ENCODE measurements at regions not wholly inside any gene's neighbourhood (a gene's known extent, or its start where the extent isn't known, plus 50 kb on each side); places are given as distances from the start of the nearest gene placed in this dataset.

- TF ChIP-seq EZH2 (IDR thresholded peaks at IDR 0.05; ENCODE audit: borderline replicate concordance, low read depth, low read length, poor library complexity, severe bottlenecking): no peak
- no peak for TF ChIP-seq CTCF (conservative IDR thresholded peaks at IDR 0.05; ENCODE audit: low read depth, low read length)
Observed at GRCh38 chr2:40896358-40896757, 444.5 kb upstream of the SLC8A1 start.

Measured in A673 (cell line).